ENCODE measurements at regions not wholly inside any gene's neighbourhood (a gene's known extent, or its start where the extent isn't known, plus 50 kb on each side); places are given as distances from the start of the nearest gene placed in this dataset.

DNA sequence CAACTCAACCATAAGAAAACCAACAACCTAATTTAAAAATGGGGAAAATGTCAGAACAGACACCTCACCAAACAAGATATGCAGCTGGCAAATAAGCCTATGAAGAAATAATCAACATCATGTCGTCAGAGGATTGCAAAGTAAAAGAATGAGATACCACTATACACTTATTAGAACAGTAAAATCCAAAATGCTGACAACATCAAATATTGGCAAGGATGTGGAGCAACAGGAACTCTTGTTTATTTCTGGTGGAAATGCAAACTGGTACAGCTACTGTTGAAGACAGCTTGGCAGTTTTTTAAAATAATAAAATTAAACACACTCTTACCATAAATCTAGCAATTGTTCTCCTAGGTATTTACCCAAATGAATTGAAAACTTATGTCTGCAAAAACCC is 140.7 kb upstream of the B3GAT1 start:
- no peak for DNase-seq (ENCODE audit: low read depth)

DNA sequence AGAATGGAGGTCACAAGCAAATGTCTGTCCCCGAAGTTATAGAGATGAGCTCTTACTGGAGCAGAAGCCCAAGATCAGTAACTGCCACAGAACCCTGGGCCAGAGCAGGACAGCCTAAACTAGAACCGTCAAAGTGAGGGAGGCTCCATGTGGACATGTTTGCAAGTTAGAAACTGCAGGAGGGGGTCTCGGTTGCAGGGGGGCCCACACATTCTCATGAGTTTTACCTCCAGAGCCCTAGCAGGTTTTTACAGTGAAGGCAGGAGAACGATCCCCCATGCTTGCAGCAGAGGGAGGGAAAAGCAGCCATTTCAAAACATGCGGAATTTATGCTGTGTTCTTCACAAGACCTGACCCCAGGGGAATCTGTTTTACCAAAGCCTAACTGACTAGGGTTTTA is 133.5 kb upstream of the B3GAT1 start:
- no peak for DNase-seq (ENCODE audit: low read depth)

DNA sequence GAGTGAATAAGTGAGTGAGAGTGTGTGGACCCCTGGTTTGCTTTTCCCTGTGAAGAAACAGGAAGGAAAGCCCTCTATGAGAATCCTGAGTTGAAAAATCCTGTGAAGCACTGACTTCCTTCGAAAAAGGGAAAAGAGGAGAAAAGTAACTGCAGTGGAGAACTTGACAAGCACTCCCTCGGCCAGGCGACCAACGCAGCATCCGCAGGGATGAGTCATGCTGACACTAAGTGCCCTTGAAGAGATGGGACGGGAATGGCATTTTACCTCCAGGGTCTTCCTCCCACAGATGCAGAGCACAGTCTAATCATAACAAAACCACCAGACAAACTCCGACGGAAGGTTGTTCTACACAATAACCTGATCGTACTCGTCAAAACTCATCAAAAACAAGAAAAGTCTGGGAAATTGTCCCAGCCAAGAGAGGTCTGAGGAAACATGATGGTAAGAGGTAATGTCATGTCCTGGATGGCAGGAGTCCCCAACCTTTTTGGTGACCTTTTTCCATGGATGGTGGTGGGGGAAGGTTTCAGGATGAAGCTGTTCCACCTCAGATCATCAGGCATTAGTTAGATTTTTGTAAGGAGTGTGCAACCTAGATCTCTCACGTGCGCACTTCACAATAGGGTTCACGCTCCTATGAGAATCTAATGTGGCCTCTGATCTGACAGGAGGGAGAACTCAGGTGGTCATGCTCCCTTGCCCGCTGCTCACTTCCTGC is 132.2 kb upstream of the B3GAT1 start:
- DNase-seq (ENCODE audit: low read depth): no peak

DNA sequence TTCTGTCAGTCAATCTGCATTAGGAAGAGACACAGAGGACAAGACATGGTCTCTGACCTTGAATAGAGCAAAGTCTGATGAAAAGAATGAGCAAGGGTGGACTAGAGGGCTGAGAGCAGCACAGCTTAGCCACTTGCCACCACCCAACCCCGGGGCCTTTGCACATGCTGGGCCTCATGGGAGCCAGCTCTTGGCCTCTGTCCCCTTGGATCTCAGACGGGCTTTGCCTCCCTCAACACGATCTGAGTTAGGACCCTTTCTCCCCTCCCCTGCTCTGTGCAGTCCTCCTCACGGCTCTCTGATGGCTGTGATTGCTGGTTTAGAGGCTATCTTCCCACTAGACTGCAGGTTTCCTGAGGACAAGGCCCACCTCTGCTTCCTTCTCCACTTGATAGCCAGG is 131.6 kb upstream of the B3GAT1 start:
- DNase-seq (ENCODE audit: low read depth): no peak

DNA sequence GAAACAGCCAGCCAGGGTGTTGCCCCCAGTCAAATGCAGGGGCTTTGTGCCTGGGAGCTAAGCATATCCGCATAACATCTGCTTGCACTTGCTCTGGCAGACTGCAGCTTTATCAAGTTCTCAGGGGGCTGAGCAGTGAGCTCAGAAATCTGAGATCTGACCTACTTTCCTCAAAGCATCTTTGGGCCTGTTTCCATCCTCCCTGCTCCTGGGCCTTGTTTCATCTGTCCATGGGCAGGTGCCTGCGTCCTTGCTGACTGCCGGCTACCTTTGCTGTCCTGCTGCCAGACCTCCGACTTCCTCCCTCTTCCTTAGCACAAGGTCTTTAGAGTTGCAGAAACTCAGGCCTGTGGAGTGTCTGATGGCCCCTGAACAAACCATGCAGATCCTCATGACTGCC is 131.2 kb upstream of the B3GAT1 start:
- DNase-seq (ENCODE audit: low read depth): no peak

DNA sequence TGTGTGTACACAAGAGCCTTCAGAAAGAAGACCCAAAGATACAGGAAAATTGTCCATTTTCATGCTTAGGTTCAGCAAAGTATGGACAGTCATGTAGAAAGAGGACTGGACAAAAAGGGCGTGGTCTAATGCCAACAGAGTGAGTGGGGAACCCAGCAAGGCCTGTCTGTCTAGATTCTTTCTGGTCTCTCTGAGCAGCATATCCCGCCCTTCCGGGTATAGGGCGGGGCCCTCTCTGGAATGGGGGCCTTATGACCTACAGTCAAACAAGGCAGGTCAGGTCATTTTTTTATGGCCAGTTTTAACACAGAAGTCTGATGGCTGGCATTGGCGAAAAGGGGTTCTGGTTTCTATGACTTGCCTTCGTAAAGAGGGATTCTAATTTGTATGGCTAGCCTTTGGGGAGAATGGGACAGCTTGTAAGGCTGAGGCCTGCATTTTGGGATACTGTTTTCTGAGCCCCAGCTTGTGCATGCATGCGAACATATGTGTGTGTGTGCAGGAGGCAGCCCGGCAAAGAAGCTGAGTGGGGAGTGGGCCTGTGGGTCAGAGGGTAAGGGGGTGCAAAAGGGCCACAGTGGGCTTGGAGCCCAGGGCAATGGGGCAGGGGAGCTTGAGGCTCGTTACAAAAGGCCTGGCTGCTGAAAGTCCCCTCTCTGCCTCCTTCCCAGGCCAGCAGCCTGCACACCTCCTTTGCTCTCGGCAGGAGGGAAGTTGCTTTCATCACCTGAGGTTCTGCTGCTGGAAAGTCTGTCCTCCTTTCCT is 130.5 kb upstream of the B3GAT1 start:
- DNase-seq (ENCODE audit: low read depth): no peak

DNA sequence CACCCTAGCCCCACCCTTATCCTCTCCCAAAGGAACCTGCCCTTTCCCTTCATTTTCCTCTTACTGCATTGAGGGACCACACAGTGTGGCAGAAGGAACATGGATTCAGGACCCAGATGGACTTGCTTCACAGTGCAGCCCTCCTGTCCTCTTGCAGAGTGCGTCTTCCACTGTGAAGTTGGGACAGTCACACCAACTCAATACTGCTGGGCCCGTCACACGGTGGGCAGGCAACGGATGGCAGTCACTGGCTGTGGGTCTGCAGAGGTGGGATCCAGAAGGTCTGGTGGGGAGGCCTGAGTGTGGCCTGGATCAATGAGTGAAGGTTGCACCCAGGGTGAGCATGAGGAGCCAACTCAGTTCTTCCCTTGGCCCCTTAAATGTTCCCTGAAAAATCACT is 129.9 kb upstream of the B3GAT1 start:
- DNase-seq (ENCODE audit: low read depth): no peak

DNA sequence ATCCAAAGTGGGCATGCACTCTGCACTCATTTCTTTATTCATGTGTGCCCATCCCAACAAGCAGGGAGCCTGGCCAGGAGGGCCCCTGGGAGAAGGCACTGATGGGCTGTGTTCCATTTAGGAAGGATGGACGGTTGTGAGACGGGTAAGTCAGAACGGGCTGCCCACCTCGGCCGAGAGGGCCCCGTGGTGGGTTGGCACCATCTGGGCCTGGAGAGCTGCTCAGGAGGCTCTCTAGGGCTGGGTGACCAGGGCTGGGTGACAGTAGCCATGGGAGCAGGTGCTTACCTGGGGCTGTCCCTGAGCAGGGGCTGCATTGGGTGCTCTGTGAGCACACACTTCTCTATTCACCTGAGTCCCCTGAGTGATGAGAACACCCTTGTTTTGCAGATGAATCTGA is 129.3 kb upstream of the B3GAT1 start:
- DNase-seq (ENCODE audit: low read depth): no peak

DNA sequence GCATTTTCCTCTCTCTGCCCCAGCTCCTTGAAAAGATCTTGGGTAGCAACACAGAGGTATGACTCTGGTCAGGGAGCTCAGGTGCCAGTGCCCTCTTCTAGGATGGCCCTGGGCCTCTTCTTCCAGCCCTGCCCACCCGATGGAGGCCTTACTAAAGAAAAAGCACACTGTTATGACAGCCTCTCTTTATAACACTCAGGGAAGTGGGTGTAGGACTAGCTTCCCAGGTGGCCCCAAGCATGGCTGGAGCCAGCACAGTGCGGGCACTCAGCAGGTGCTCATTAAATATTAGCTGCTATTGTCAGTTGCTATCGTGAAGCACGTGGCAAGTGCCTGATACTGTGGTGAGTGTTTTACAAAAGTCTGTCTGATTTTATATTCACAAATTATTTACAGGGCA is 127.2 kb upstream of the B3GAT1 start:
- DNase-seq (ENCODE audit: low read depth): no peak

DNA sequence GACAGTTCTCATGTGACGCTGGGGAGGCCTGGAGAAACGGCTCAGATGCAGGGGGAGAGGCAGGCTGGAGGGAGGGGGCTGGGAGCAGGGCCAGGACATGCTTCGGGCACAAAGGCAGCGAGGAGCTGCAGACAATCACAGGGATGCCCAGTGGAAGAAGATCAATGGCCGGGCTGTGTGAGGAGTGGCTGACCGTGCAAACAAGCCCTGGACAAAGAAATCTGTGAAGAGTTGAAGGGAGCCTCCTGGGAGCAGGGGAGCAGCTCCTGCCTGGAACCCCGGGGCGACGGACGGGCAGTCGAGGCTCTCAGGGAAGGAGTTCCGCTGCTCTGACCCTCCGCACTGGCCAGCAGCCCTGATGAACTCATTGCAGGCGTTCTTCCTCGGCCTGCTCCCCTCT is 126.7 kb upstream of the B3GAT1 start:
- no peak for DNase-seq (ENCODE audit: low read depth)

DNA sequence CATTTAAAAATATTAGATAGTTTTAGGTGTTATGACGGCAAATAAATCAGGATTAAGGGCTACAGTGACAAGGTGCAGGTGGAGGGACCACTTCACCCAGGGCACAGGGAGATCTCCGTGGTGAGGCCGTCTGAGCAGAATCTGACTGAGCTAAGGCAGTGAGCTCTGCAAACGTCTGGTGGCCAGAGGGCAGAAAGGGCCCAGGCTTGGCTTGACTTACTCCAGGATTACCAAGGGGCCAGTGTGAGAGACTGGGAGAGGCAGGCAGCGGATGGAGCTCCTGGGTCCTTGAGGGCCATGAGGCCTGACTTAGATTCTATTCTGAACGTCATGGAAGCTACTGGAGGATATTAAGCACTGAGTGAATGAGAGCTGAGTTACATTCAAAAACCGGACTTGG is 125.9 kb upstream of the B3GAT1 start:
- DNase-seq (ENCODE audit: low read depth): no peak

DNA sequence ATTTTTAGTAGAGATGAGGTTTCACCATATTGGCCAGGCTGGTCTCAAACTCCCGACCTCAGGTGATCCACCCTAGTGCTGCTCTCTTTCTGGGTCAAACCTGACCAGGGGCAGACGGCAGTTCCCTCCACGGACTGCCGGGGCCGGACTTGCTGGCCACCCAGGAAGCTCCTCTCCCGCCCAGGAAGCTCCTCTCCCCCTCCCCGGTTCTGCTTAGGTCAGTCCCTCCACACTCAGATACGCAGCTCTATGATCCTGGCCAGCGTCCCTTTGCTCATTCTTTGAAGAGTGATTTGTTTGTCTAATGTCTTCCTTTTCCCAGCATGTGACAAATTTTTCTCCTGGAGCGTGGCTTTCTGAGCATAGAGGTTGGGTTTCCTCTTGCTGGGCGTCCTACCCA is 125.3 kb upstream of the B3GAT1 start:
- no peak for DNase-seq (ENCODE audit: low read depth)

DNA sequence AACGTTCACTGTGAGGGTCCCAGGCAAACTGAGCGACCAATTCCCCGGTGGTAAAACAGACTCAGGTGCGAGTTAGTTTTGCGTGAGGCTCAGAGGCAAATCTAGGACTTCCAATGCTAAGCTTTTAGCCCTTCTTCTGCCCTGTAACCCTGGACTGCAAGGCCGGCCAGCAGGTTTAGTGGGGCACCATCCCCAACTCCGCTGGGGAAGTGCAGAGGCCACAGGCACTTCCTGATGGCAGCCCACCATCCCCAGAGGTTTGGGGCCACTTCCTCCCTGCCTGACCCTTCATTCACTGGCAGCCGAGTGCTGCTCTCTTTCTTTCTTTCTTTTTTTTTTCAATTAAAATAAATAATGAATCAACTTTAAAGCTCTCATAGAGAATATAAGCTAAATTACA is 124.6 kb upstream of the B3GAT1 start:
- DNase-seq (ENCODE audit: low read depth): no peak

DNA sequence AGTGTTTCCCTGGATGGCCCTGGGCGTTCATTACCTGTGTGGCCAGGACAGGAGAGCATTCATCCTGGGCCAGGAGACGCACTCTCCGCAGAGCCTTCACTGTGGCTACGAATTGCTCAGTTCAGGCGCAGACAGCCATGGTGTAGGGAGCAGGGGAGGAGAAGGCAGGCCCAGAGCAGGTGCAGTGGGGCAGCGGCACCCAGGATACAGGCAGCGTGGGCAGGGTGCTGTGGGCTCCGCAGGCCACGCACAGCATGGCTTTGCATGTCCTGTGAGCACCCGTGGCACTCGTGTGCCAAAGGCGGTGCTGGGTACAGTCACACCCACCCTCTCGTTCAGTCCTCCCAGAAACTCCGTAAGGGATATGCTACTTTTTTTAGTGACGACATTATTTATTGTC is 124.2 kb upstream of the B3GAT1 start:
- no peak for DNase-seq (ENCODE audit: low read depth)

DNA sequence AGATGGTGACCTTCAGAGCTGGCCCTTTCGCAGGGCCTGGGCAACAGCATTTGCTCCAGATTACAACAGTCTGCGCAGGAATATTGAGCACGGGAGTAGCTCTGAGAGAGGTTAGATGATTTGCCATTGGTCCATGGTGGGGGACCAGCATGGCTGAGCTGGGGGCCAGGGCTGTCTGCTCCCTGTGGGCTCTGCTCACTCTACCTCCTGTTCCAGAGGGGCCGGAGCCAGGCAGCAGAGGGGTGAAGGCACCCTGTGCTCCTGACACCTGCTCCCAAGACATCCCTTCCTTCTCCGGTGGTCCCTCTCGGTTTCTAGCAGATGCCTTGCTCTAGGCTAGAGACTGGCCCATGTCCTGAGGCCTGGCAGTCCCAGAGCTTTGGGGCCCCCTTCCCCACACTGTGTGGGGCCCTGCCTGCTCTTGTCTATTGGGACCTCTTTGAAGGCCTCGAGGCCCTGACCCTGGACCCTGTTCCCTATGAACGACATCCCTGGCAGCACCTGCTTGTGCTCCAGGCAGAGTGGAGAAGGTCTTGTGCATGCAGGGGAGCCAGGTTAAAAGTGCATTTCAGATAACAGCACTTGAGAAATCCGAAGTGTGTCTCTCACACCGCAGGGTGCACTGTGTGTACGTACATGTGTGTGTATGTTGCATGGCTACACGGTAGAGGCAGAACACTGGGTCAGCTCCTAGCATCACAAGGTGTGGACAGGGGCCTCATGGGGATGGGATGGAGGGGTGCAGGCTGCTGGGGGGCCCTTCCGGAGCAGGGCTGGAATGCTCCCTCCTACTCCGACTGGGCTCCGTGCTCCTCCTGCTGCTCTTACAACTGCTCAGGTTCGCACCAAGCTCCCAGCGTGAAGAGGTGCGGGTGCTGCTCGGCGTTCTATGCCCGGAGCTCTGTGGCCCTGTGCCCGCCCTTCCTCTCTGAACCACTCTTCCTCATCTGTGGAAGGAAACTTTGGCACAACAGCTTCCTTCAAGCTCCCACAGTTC is 123.3 kb upstream of the B3GAT1 start:
- no peak for DNase-seq (ENCODE audit: low read depth)

DNA sequence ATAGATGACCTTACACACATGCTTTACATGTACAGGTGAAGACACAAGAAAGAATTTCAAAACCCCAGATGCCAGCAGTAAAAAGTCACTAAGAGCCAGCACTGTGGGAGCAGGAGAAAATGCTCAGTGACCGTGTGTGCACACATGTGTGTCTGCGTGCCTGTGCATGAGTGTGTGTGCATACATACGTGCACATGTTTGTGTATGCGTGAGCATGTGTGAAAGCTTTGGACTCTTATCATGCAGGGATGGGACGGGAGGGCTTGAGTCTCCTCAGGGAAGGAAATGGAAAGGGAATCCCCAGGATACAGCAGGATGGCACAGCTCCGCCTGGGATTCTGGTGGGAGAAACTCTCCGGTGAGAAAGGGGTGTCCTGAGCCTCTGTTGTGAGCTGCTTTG is 121.5 kb upstream of the B3GAT1 start:
- DNase-seq (ENCODE audit: low read depth): no peak

DNA sequence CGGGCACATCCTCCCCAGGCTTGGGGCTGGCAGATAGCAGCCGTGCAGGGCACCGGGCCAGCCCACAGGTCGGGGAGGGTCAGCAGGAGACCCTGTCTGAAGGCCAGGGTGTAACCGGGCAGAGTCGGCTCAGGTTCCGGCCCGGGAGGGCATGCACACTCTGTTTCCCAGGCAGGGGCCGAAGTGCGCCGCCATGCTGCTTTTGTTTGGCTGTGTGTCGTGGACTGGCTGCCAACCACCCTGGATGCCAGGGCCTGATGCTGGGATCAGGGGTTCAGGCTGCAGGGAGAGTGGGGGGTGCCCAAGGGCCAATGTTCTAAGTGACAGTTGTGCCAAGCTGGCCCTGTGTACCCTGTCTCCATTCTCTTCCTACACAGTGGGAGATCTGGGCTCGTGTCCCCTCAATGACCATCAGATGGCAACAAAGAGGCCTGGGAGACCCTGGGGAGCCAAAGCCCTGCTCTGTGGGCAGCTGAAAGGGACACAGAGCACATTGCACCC is 120.9 kb upstream of the B3GAT1 start:
- no peak for DNase-seq (ENCODE audit: low read depth)

DNA sequence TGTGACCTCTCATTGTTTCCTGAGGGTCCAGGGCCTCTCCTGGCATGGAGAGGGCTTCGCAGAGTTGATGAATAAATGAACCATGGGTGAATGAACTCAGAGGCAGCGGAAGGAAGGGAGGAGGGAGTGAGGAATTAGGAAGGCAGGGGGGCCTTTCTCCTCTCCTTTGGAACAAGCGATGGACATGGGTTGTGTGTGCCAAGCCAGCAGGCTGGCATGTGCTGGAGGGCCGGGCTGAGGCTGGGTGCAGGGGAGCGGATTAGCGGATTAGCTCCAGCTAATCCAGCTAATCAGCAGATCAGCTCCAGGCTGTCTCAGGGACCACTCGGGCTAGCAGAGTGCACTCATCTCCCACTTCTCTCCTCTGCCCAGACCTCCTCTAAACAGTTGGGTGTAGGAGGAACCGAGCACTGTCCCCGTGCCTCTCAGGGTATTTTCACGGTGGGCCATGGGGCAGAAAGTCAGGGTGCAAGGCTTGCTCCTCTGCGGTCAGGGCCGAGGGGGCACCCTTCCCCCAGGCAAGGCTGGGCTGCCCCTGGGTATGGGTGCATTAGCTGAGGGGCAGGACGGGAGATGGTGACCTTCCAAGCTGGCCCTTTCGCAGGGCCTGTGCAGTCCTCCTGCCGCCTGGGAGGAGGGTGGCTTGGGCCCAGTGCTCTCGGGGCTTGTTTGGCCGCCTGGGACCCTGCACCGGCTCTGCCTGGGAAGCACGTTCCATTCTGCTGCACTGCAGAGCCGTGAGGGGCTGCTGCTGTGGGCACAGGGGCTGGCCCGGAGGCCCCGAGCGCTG is 120.3 kb upstream of the B3GAT1 start:
- DNase-seq (ENCODE audit: low read depth): no peak

DNA sequence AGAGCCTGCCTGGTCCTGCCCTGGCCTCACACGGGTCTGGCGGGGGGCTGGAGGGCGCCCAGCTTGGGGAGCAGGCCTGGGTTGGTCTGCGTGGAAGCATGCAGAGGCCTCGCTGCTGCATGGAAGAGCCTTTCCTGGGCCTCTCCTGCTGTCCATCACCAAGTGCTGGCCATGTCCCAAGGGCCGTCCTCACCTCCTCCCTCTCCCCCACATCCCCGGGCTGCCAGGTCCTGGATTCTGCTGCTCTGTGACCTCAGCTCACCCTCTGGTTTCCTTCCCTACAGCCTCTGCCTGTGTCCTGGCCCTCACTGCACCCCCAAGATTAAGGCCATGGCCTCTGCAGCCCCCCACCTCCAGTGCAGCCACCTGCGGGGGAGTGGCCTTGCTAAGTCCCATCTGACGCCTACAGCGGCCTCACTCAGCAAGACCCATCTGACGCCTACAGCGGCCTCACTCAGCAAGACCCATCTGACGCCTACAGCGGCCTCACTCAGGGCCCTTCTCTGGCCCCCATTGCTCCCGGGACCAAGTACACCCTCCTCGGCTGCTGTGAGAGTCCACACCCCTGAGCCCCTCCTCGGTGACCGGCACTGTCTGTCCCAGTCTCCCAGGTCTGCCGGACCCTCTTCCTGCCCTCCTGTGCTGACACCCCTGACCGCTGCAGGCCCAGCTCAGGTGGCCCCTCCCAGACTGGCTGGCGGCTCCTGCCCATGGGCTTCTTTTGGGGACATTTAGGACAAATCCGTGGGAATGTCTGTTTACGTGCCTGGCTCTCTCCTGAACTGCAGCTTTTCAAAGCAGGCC is 119.5 kb upstream of the B3GAT1 start:
- no peak for DNase-seq (ENCODE audit: low read depth)

DNA sequence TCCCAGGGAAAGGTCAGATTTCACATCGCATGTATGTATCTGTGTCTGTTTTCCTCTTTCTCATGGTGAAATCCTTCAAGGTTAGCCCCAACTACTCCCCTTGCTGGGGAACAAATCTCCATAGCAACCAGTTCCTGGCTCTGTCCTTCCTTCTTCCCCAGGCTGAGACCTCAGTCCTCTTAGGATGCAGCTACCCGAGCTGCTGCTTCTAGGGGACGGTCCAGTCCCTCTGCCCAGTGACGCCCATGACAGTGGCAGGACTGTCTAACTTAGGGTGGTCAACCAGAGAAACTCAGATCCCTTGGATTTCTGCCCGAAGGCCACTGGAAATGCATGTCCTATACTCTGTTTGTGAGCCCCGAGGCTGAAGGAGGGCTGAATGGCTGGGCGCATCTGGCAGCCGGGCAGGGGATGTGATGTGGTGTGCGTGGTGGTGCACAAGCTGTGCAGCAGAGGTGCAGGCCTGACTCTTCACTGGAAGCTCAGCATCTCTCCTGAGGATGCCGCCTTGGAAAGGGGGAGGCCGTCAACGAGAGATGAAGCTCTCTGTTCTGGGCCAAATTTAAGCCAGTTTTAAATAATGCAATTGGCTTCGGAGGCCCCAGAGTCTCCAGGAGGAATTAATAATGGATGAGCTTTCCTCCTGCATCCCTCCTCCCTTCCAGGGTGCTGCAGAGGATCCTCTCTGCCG is 118.7 kb upstream of the B3GAT1 start:
- no peak for DNase-seq (ENCODE audit: low read depth)

Data from fibroblast of the conjunctiva (primary cell).